ENCODE measurements at regions not wholly inside any gene's neighbourhood (a gene's known extent, or its start where the extent isn't known, plus 50 kb on each side); places are given as distances from the start of the nearest gene placed in this dataset.

DNA sequence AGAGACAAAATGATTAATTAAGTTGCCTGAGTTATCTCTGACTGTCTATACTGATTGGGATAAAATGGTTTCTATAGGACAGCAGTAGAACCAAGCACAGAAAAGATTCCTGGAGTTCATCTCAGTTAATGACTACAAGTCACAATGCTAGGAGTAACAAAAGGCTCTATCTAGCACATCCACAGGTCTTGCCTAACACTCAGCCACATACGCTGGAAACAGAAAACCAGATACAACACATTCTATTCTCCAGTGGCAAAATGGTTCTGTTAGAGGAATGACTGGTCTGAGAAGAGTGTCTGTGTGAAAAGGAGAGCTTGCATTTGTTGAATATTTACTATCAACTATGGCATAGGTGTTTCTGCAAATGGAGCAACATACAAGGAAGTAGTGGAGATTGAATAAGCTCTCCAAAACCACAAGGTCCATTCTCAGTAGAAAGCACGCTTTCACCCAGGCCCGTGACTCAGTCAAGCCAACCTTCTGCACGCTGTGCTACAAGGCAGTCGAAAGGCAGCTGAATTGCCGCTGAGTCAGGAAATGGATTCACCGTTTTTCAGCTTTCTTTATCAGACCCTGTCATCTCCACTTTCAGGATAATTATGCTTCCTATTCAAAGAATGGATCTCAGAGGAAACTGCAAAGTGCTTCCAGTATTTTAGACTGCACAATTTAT is 761.5 kb downstream of the EFNB2 start:
- POLR2A ChIA-PET = no interaction called here
- no peak overlapping the region for H3K27ac ChIP-seq (ENCODE audit: extremely low read depth, low read depth, low read length)

DNA sequence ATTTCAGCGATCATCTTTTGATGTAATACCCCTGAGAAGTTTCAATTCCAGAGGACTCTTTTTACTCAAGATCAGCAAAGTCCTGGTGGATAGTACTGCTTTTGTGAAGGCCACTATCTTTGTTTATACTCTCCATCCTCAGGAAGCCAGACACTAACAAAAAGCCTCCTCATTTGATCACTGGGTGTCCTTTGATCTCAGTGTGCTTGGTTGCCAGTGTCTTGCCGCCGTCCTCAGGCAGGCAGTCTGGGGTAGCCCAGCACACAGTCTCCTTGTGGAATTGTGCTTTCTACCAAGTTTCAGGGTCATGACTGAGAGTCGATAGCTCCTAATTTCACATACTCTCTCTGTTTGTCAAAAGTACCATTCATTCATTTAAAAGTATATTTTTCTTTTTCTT is 762.2 kb downstream of the EFNB2 start:
- Histone ChIP-seq H3K36me3 (ENCODE audit: control insufficient read depth in 2 of 2, insufficient read depth in 1 of 2, low read length in 2 of 2) (no peaks in the 10 kb centered on the region), H3K4me1 (ENCODE audit: control insufficient read depth, insufficient read depth, low read length) (no peaks in the 10 kb centered on the region; the same call in 1 of the 2 replicates), H3K9me3 (ENCODE audit: control insufficient read depth, insufficient read depth, low read depth, low read length) (no peaks in the 10 kb centered on the region), H3K27ac (ENCODE audit: extremely low read depth, low read depth, low read length) (no peak overlapping the region), H3K4me3 (ENCODE audit: low read depth, low read length) (no peak overlapping the region)
- TF ChIP-seq ZNF549 (tag by site-specific recombination; IDR thresholded peaks at IDR 0.05) = no peak
- TF ChIP-seq HOXA7 (CRISPR knock-in tag; IDR thresholded peaks at IDR 0.05; ENCODE audit: borderline replicate concordance) = no peak
- no peak for TF ChIP-seq YY2 (tag by site-specific recombination; IDR thresholded peaks at IDR 0.05)
- TF ChIP-seq OVOL3 (tag by site-specific recombination; IDR thresholded peaks at IDR 0.05) = no peak
- TF ChIP-seq ZNF404 (tag by site-specific recombination; IDR thresholded peaks at IDR 0.05) = no peak
- no peak for TF ChIP-seq HOXD13 (CRISPR knock-in tag; IDR thresholded peaks at IDR 0.05; ENCODE audit: borderline replicate concordance)
- TF ChIP-seq ZNF768 (tag by site-specific recombination; IDR thresholded peaks at IDR 0.05) = no peak
- TF ChIP-seq, protein P1, sequence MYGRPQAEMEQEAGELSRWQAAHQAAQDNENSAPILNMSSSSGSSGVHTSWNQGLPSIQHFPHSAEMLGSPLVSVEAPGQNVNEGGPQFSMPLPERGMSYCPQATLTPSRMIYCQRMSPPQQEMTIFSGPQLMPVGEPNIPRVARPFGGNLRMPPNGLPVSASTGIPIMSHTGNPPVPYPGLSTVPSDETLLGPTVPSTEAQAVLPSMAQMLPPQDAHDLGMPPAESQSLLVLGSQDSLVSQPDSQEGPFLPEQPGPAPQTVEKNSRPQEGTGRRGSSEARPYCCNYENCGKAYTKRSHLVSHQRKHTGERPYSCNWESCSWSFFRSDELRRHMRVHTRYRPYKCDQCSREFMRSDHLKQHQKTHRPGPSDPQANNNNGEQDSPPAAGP (tag by site-specific recombination; IDR thresholded peaks at IDR 0.05) = no peak
- TF ChIP-seq, protein P2, sequence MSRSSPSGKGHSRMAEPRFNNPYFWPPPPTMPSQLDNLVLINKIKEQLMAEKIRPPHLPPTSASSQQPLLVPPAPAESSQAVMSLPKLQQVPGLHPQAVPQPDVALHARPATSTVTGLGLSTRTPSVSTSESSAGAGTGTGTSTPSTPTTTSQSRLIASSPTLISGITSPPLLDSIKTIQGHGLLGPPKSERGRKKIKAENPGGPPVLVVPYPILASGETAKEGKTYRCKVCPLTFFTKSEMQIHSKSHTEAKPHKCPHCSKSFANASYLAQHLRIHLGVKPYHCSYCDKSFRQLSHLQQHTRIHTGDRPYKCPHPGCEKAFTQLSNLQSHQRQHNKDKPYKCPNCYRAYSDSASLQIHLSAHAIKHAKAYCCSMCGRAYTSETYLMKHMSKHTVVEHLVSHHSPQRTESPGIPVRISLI (tag by site-specific recombination; IDR thresholded peaks at IDR 0.05) = no peak
- TF ChIP-seq ZNF157 (tag by site-specific recombination; IDR thresholded peaks at IDR 0.05) = no peak
- no peak for TF ChIP-seq IKZF3 (tag by site-specific recombination; IDR thresholded peaks at IDR 0.05)
- TF ChIP-seq, protein P3, sequence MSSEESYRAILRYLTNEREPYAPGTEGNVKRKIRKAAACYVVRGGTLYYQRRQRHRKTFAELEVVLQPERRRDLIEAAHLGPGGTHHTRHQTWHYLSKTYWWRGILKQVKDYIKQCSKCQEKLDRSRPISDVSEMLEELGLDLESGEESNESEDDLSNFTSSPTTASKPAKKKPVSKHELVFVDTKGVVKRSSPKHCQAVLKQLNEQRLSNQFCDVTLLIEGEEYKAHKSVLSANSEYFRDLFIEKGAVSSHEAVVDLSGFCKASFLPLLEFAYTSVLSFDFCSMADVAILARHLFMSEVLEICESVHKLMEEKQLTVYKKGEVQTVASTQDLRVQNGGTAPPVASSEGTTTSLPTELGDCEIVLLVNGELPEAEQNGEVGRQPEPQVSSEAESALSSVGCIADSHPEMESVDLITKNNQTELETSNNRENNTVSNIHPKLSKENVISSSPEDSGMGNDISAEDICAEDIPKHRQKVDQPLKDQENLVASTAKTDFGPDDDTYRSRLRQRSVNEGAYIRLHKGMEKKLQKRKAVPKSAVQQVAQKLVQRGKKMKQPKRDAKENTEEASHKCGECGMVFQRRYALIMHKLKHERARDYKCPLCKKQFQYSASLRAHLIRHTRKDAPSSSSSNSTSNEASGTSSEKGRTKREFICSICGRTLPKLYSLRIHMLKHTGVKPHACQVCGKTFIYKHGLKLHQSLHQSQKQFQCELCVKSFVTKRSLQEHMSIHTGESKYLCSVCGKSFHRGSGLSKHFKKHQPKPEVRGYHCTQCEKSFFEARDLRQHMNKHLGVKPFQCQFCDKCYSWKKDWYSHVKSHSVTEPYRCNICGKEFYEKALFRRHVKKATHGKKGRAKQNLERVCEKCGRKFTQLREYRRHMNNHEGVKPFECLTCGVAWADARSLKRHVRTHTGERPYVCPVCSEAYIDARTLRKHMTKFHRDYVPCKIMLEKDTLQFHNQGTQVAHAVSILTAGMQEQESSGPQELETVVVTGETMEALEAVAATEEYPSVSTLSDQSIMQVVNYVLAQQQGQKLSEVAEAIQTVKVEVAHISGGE (tag by site-specific recombination; conservative IDR thresholded peaks at IDR 0.05; ENCODE audit: low read depth) = no peak
- TF ChIP-seq SCRT2 (tag by site-specific recombination; IDR thresholded peaks at IDR 0.05) = no peak
- no peak for TF ChIP-seq ZNF10 (tag by site-specific recombination; IDR thresholded peaks at IDR 0.05)
- TF ChIP-seq RBAK (tag by site-specific recombination; IDR thresholded peaks at IDR 0.05) = no peak
- TF ChIP-seq ZBTB1 (tag by site-specific recombination; IDR thresholded peaks at IDR 0.05) = no peak
- TF ChIP-seq ZSCAN16 (tag by site-specific recombination; IDR thresholded peaks at IDR 0.05) = no peak
- TF ChIP-seq BCL11B (tag by site-specific recombination; IDR thresholded peaks at IDR 0.05; ENCODE audit: low read depth) = no peak
- TF ChIP-seq ZXDB (tag by site-specific recombination; IDR thresholded peaks at IDR 0.05) = no peak
- no peak for TF ChIP-seq EGR2 (tag by site-specific recombination; IDR thresholded peaks at IDR 0.05; ENCODE audit: low read depth)
- CTCF ChIA-PET = no interaction called here
- POLR2A ChIA-PET = no interaction called here

More for the DNA sequence above, 761.5 kb downstream of the EFNB2 start:
- CTCF ChIA-PET = no interaction called here
- no peaks in the 10 kb centered on the region for H3K36me3 ChIP-seq (ENCODE audit: control insufficient read depth in 2 of 2, insufficient read depth in 1 of 2, low read length in 2 of 2)
- H3K9me3 ChIP-seq (ENCODE audit: control insufficient read depth, insufficient read depth, low read depth, low read length) = no peaks in the 10 kb centered on the region
- no peak overlapping the region for H3K4me3 ChIP-seq (ENCODE audit: low read depth, low read length)
- TF ChIP-seq HOXC10 (CRISPR knock-in tag; IDR thresholded peaks at IDR 0.05) = no peak
- no peak for TF ChIP-seq ZNF837 (tag by site-specific recombination; IDR thresholded peaks at IDR 0.05)
- TF ChIP-seq ZNF239 (tag by site-specific recombination; IDR thresholded peaks at IDR 0.05) = no peak
- no peak for TF ChIP-seq KLF8 (tag by site-specific recombination; IDR thresholded peaks at IDR 0.05)
- TF ChIP-seq ZNF660 (tag by site-specific recombination; IDR thresholded peaks at IDR 0.05) = no peak
- TF ChIP-seq ZNF169 (tag by site-specific recombination; IDR thresholded peaks at IDR 0.05) = no peak
- TF ChIP-seq, protein P4, sequence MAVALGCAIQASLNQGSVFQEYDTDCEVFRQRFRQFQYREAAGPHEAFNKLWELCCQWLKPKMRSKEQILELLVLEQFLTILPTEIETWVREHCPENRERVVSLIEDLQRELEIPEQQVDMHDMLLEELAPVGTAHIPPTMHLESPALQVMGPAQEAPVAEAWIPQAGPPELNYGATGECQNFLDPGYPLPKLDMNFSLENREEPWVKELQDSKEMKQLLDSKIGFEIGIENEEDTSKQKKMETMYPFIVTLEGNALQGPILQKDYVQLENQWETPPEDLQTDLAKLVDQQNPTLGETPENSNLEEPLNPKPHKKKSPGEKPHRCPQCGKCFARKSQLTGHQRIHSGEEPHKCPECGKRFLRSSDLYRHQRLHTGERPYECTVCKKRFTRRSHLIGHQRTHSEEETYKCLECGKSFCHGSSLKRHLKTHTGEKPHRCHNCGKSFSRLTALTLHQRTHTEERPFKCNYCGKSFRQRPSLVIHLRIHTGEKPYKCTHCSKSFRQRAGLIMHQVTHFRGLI (tag by site-specific recombination; IDR thresholded peaks at IDR 0.05) = no peak
- TF ChIP-seq ZNF311 (tag by site-specific recombination; IDR thresholded peaks at IDR 0.05; ENCODE audit: borderline replicate concordance) = no peak
- no peak for TF ChIP-seq ZNF785 (tag by site-specific recombination; IDR thresholded peaks at IDR 0.05)
- no peak for TF ChIP-seq FEZF1 (tag by site-specific recombination; IDR thresholded peaks at IDR 0.05)
- TF ChIP-seq ZNF366 (tag by site-specific recombination; conservative IDR thresholded peaks at IDR 0.05) = no peak
- no peak for TF ChIP-seq ZNF76 (tag by site-specific recombination; IDR thresholded peaks at IDR 0.05; ENCODE audit: borderline replicate concordance, low read depth)
- TF ChIP-seq ZSCAN16 (tag by site-specific recombination; IDR thresholded peaks at IDR 0.05) = no peak
- TF ChIP-seq ZNF112 (tag by site-specific recombination; IDR thresholded peaks at IDR 0.05) = no peak
- no peaks in the 10 kb centered on the region; the same call in 1 of the 2 replicates for H3K4me1 ChIP-seq (ENCODE audit: control insufficient read depth, insufficient read depth, low read length)
